ENCODE measurements at regions not wholly inside any gene's neighbourhood (a gene's known extent, or its start where the extent isn't known, plus 50 kb on each side); places are given as distances from the start of the nearest gene placed in this dataset.

GRCh38 chr13:73779881-73780280, 354.3 kb downstream of the KLF12 start:
- DNase-seq: no peak

GRCh38 chr13:73778242-73778864, 355.9 kb downstream of the KLF12 start:
- DNase-seq: no peak

GRCh38 chr13:73777134-73777533, 357.1 kb downstream of the KLF12 start:
- no peak for DNase-seq

GRCh38 chr13:73776151-73776785, 357.9 kb downstream of the KLF12 start:
- DNase-seq: no peak

GRCh38 chr13:73773168-73773549, 361.0 kb downstream of the KLF12 start:
- no peak for DNase-seq

GRCh38 chr13:73772449-73773167, 361.6 kb downstream of the KLF12 start:
- no peak for DNase-seq

- peak; percentile 14 for DNase-seq
These were observed 366.4 kb downstream of the KLF12 start for GRCh38 chr13:73767747-73768315.

GRCh38 chr13:73767191-73767741, 366.9 kb downstream of the KLF12 start:
- DNase-seq: peak; percentile 2

- peak; percentile 78 for DNase-seq
These were observed 368.4 kb downstream of the KLF12 start for GRCh38 chr13:73765651-73766384.

- no peak for DNase-seq
These were observed 374.8 kb downstream of the KLF12 start for GRCh38 chr13:73759434-73759833.

- no peak for DNase-seq
These were observed 376.5 kb downstream of the KLF12 start for GRCh38 chr13:73757481-73758233.

GRCh38 chr13:73754727-73755292, 379.4 kb downstream of the KLF12 start:
- DNase-seq: peak; percentile 20

GRCh38 chr13:73754241-73754640, 380.0 kb downstream of the KLF12 start:
- DNase-seq: no peak

- no peak for DNase-seq
These were observed 382.9 kb downstream of the KLF12 start for GRCh38 chr13:73751290-73751689.

GRCh38 chr13:73748404-73748803, 385.8 kb downstream of the KLF12 start:
- no peak for DNase-seq

- DNase-seq: no peak
These were observed 389.0 kb downstream of the KLF12 start for GRCh38 chr13:73745190-73745589.

GRCh38 chr13:73742982-73743381, 391.2 kb downstream of the KLF12 start:
- DNase-seq: no peak

- no peak for DNase-seq
These were observed 392.5 kb downstream of the KLF12 start for GRCh38 chr13:73741742-73742141.

- DNase-seq: no peak
These were observed 393.1 kb downstream of the KLF12 start for GRCh38 chr13:73741111-73741510.

- DNase-seq: no peak
These were observed 393.5 kb downstream of the KLF12 start for GRCh38 chr13:73740666-73741065.

- no peak for DNase-seq
These were observed 394.8 kb downstream of the KLF12 start for GRCh38 chr13:73739394-73739793.

GRCh38 chr13:73738626-73739025, 395.6 kb downstream of the KLF12 start:
- no peak for DNase-seq
